ENCODE measurements at regions not wholly inside any gene's neighbourhood (a gene's known extent, or its start where the extent isn't known, plus 50 kb on each side); places are given as distances from the start of the nearest gene placed in this dataset.

DNA sequence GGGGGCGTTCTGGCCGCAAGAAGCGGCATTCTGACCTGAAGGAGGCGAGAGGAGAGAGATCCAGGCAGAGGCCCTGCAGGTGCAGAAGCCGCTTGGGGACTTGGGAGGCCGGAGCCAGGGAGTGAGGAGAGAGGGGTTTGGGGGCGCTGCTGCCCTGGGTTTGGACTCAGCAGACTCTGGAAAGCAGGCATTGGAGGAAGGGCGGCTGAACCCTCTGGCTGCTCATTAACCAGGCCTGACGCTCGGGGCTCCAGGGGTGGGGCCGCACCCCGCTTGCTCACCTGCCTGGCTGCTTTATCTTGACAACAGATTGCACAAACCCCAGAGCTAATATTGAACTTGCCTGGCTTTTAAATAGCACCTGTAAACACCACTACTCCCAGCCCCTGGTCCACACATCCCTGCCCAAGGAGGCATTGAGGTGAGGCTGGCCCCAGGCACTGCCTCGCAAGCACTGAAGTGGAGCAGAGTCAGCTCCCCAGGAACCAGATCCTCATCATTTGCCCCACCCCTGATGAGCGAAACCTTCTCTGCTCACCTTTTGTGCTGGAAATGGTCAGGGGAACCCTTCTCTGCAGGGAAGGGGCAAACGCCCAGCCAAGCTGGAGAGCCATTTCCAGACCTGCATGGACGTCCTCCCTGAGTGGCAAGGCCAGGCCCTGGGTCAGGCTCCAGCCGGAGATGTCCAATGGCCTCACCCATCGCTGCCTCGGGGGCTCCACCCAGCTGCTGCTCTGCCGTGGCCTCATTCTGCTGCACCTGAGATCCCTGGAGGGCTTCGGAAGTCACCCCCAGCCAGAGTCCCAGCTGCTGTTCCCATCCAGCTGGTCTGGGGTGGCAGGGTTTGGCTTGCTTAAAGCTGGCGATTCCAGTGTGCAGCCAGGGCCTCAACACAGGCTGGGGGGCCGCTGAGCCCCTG is 190.2 kb upstream of the GSE1 start (continued):
- TF ChIP-seq MAF1 (CRISPR knock-in tag; IDR thresholded peaks at IDR 0.05; ENCODE audit: borderline replicate concordance) (peak; percentile 81; the same call in 1 of the 2 replicates), ZNF230 (CRISPR knock-in tag; IDR thresholded peaks at IDR 0.05) (peak; percentile 79), SP5 (CRISPR knock-in tag; IDR thresholded peaks at IDR 0.05; ENCODE audit: borderline replicate concordance, low read depth) (peak; percentile 96), PRPF4 (IDR thresholded peaks at IDR 0.05; ENCODE audit: low read depth, low read length, poor library complexity, severe bottlenecking) (no peak), ARNTL (CRISPR knock-in tag; IDR thresholded peaks at IDR 0.05) (peak; percentile 95), FOXP1 (IDR thresholded peaks at IDR 0.05) (peak; percentile 90), FOXP1 (CRISPR knock-in tag; IDR thresholded peaks at IDR 0.05) (peak; percentile 100), KDM6A (CRISPR knock-in tag; IDR thresholded peaks at IDR 0.05; ENCODE audit: low read depth) (0 out of 2 replicates have a peak, but pooled peaks have one; percentile 47), LCORL (IDR thresholded peaks at IDR 0.05) (no peak), LCORL (CRISPR knock-in tag; IDR thresholded peaks at IDR 0.05) (peak; percentile 99), ZNF792 (CRISPR knock-in tag; IDR thresholded peaks at IDR 0.05) (peak; percentile 38; the same call in 1 of the 2 replicates), HHEX (CRISPR knock-in tag; IDR thresholded peaks at IDR 0.05) (peak; percentile 92), SP4 (CRISPR knock-in tag; IDR thresholded peaks at IDR 0.05) (peak; percentile 73; the same call in 1 of the 2 replicates), ZNF644 (CRISPR knock-in tag; IDR thresholded peaks at IDR 0.05; ENCODE audit: low read depth) (no peak), CHCHD3 (CRISPR knock-in tag; IDR thresholded peaks at IDR 0.05) (no peak), ZNF670 (CRISPR knock-in tag; IDR thresholded peaks at IDR 0.05; ENCODE audit: borderline replicate concordance) (no peak; the same call in 1 of the 2 replicates)
- TF ChIP-seq, protein P1, sequence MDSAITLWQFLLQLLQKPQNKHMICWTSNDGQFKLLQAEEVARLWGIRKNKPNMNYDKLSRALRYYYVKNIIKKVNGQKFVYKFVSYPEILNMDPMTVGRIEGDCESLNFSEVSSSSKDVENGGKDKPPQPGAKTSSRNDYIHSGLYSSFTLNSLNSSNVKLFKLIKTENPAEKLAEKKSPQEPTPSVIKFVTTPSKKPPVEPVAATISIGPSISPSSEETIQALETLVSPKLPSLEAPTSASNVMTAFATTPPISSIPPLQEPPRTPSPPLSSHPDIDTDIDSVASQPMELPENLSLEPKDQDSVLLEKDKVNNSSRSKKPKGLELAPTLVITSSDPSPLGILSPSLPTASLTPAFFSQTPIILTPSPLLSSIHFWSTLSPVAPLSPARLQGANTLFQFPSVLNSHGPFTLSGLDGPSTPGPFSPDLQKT (CRISPR knock-in tag; IDR thresholded peaks at IDR 0.05; ENCODE audit: borderline replicate concordance), result no peak
- TF ChIP-seq, protein P2, sequence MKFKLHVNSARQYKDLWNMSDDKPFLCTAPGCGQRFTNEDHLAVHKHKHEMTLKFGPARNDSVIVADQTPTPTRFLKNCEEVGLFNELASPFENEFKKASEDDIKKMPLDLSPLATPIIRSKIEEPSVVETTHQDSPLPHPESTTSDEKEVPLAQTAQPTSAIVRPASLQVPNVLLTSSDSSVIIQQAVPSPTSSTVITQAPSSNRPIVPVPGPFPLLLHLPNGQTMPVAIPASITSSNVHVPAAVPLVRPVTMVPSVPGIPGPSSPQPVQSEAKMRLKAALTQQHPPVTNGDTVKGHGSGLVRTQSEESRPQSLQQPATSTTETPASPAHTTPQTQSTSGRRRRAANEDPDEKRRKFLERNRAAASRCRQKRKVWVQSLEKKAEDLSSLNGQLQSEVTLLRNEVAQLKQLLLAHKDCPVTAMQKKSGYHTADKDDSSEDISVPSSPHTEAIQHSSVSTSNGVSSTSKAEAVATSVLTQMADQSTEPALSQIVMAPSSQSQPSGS (CRISPR knock-in tag; IDR thresholded peaks at IDR 0.05), result peak; percentile 65; the same call in 1 of the 2 replicates
- TF ChIP-seq, protein P3, sequence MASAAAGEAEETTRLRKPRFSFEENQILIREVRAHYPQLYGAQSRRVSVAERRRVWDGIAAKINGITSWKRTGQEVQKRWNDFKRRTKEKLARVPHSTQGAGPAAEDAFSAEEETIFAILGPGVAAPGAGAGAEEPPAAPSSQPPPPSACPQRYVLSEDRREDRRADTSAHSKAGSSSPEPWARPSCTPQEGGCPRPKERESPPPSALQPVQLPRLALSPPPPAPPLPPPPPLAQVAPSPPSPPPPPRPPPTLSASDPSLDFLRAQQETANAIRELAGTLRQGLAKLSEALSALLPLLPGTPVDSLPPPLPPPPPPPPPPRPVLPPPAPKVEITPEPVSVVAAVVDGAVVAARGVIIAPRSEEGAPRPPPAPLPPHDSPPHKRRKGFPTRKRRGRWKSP (CRISPR knock-in tag; IDR thresholded peaks at IDR 0.05), result peak; percentile 91; the same call in 1 of the 2 replicates
- TF ChIP-seq, protein P4, sequence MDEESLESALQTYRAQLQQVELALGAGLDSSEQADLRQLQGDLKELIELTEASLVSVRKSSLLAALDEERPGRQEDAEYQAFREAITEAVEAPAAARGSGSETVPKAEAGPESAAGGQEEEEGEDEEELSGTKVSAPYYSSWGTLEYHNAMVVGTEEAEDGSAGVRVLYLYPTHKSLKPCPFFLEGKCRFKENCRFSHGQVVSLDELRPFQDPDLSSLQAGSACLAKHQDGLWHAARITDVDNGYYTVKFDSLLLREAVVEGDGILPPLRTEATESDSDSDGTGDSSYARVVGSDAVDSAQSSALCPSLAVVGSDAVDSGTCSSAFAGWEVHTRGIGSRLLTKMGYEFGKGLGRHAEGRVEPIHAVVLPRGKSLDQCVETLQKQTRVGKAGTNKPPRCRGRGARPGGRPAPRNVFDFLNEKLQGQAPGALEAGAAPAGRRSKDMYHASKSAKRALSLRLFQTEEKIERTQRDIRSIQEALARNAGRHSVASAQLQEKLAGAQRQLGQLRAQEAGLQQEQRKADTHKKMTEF (CRISPR knock-in tag; IDR thresholded peaks at IDR 0.05), result peak; percentile 98
- TF ChIP-seq, protein P5, sequence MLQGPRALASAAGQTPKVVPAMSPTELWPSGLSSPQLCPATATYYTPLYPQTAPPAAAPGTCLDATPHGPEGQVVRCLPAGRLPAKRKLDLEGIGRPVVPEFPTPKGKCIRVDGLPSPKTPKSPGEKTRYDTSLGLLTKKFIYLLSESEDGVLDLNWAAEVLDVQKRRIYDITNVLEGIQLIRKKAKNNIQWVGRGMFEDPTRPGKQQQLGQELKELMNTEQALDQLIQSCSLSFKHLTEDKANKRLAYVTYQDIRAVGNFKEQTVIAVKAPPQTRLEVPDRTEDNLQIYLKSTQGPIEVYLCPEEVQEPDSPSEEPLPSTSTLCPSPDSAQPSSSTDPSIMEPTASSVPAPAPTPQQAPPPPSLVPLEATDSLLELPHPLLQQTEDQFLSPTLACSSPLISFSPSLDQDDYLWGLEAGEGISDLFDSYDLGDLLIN (CRISPR knock-in tag; IDR thresholded peaks at IDR 0.05; ENCODE audit: borderline replicate concordance), result peak; percentile 92; the same call in 1 of the 2 replicates
- TF ChIP-seq, protein P6, sequence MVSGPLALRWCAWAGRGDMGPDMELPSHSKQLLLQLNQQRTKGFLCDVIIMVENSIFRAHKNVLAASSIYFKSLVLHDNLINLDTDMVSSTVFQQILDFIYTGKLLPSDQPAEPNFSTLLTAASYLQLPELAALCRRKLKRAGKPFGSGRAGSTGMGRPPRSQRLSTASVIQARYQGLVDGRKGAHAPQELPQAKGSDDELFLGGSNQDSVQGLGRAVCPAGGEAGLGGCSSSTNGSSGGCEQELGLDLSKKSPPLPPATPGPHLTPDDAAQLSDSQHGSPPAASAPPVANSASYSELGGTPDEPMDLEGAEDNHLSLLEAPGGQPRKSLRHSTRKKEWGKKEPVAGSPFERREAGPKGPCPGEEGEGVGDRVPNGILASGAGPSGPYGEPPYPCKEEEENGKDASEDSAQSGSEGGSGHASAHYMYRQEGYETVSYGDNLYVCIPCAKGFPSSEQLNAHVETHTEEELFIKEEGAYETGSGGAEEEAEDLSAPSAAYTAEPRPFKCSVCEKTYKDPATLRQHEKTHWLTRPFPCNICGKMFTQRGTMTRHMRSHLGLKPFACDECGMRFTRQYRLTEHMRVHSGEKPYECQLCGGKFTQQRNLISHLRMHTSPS (CRISPR knock-in tag; IDR thresholded peaks at IDR 0.05; ENCODE audit: low read depth), result peak; percentile 37; the same call in 1 of the 2 replicates
